Activated CD4-positive, CD25-positive, alpha-beta regulatory T cell treated with anti-CD3 and anti-CD28 coated beads, Interleukin-2, amount 50 U/mL, for 16 hours (primary cell): ENCODE measurements at regions not wholly inside any gene's neighbourhood (a gene's known extent, or its start where the extent isn't known, plus 50 kb on each side); places are given as distances from the start of the nearest gene placed in this dataset.
"Not testable (repeated sequence)": the region's sequence is repeated elsewhere in the genome, so short reads cannot be mapped to it uniquely, and the experiment has no call there.

Experiments used
- DNase-seq: peaks from one replicate; pipeline ENCODE4 v3.0.0-alpha.2; 2020; ENCODE audit warnings: low read depth, low spot score

GRCh38 chr9:78905387-78905786 lies 608.5 kb downstream of the PSAT1 start:
- DNase-seq: no peak

DNA sequence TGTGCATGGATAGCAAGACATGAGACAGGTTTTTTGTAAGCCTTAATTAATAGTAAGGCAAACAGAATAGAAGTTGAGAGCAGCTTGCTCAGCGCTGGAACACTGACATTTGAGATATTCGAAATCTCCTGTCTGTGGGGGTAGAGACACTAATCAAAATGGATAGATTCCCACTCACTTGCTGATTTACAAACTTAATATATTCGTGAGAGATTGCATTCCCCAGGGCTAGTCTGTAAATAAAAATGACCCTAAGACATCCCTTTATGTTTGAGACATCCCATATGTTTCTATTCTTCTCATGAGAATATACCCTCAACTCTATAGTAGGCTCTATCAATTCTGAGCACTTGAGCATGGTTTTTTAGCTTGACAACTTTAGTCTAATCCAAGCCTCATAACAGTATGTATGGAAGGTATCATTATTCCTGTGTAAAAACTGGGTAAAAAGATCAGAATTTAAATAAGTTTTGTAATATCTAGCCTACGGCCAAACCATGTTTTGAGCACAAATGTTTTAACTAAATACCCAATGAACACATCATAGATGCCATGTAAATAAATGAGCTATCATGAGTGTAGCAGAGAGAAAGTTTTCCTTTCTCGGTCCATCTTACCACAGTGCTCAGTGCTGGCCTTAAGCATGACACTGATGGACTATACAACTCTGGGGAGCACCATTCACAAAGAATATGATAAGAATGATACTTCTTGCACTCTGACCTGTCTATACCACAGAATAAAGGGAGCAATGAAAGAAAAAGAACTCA lies 609.2 kb downstream of the PSAT1 start:
- DNase-seq: no peak

- no peak for DNase-seq
Observed at GRCh38 chr9:78909566-78909965, 612.6 kb downstream of the PSAT1 start.

DNA sequence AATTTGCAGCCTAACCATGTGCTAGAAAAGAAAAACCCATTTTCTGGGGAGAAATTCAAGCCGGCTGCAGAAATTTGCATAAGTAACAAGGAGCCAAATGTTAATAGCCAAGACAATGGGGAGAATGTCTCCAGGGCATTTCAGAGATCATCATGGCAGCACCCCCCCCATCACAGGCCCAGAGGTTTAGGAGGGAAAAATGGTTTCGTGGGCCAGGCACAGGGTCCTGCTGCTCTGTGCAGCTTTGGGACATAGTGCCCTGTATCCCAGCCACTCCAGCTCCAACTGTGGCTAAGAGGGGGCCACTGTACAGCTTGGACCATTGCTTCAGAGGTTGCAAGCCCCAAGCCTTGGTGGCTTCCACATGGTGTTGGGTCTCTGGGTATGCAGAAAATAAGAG lies 620.0 kb downstream of the PSAT1 start:
- not testable (repeated sequence) for DNase-seq

DNA sequence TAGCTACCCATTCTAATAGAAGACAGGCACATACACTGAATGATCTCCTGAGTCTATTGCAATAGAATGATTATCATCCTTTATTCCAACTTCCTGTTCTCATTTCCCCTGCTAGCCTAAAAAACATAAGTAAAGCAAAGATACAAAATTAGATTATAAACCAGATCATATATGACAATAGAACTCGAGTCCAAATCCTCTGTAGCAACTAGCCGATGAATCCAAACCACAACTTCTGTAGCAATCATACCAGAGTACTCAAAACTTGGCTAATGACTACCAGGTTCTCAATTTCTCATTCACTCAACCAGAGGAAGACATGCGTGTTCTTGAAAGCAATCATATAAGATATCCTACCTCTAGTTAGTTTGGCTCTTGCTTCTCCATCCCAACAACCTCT lies 622.1 kb downstream of the PSAT1 start:
- DNase-seq: no peak

DNA sequence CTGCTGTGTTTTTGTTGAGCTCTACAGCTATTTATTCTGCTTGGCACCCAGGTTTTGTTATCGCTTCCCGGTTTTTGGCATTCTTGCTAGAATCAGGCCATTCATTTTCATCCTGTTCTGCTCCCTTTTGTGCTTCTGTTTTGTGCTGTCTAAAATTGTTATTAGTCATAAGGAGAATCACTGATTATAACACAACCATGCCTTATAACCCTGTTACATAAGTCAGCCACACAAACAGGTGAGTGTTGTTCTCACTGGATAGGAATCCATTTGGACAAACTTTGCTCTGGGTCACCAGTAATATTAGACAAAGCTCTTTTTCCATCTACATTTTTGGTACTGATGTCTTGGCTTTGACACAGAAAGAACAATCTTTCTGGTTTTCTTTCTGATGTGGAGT lies 622.8 kb downstream of the PSAT1 start:
- no peak for DNase-seq

GRCh38 chr9:78921341-78921740 lies 624.4 kb downstream of the PSAT1 start:
- DNase-seq: no peak

- DNase-seq: no peak
Observed at GRCh38 chr9:78923966-78924659, 627.2 kb downstream of the PSAT1 start.

- no peak for DNase-seq
Observed at GRCh38 chr9:78927099-78927940, 630.4 kb downstream of the PSAT1 start.

DNA sequence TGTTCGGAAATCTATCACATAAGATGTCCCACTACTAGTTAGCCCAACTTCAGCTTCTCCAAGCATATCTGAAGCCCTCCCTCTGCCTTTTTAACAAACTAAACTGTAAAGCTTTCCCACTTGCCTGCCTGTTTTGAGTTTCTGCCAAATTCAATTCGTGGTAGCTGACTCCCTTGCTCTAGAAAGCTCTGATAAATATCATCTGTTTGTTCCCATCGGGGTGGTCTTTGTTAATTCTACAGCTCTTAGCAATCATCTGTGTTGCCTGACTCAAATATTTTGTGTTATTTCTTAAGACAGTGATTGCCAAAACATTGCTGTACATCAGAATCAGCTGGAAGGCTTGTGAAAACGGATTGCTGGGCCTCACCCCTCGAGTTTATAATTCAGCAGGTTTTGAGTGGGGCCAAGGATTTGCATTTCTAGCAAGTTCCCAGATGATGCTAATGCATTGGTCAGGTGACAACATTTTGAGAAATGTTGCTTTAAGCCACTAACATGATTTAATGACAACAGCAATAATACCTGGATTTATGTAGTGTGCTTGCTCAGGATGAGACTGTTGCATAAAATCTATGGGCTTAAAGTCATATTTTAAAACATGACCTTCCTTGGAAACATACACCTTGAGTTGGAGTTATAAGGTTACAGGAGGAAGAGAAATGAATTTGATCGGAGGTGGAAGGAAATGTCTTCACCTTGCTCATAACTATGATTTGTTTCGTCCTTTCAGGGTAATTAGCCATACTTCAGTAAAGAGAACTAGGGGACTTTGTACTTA lies 631.9 kb downstream of the PSAT1 start:
- no peak for DNase-seq

- DNase-seq: no peak
Observed at GRCh38 chr9:78930281-78930680, 633.4 kb downstream of the PSAT1 start.

DNA sequence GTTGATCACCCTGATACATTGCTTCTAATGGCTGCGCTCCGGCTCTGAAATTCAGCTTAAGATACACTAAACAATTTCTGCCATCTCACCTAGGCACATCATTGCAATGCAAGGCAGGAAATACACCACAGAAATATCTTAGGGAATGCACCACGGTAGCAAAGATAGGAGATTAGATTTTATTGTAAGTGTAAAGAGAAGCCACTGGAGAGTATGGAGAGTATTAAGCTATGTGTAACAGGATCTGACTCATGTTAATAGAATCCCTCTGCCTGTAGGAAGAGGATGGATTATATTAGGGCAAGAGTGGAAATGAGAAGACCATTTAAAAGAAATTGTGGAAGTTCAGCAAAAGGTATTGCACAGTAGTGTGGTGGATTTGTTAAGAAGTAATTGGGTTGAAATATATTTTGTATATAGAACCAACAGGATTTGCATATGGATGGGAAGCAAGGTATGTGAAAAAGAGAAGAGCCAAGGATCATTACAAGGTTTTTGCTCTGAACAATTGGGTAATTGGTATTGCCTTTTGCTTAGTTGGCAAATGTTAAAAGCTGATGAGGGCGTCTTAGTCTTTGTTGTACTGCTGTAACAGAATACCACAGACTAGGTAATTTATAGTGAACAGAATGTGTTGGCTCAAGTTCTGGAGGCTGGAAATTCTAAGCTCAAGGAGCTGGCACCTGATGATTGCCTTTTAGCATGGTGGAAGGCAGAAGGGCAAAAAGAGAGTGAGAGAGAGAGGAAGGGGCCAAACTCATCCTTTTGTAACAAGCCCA lies 636.1 kb downstream of the PSAT1 start:
- no peak for DNase-seq

GRCh38 chr9:78934880-78935279 lies 636.9 kb upstream of the TLE4 start:
- DNase-seq: no peak

DNA sequence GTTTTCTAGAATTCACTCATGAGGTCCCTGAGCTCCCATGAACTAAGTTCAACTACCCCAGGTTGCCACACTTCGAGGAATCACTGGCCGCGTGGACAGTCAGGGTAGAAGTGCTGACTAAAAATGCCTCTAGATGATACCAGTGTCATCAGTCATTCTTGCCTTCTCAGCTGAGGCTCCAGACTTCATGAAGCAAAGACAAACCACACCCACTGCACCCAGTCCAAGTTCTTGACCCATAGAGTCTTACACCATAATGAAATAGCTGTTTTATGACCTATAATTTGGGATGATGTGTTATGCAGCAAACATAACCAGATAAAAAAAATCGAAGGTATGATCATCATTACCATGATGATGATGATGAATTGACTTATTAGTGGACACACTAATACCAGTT lies 632.9 kb upstream of the TLE4 start:
- no peak for DNase-seq

DNA sequence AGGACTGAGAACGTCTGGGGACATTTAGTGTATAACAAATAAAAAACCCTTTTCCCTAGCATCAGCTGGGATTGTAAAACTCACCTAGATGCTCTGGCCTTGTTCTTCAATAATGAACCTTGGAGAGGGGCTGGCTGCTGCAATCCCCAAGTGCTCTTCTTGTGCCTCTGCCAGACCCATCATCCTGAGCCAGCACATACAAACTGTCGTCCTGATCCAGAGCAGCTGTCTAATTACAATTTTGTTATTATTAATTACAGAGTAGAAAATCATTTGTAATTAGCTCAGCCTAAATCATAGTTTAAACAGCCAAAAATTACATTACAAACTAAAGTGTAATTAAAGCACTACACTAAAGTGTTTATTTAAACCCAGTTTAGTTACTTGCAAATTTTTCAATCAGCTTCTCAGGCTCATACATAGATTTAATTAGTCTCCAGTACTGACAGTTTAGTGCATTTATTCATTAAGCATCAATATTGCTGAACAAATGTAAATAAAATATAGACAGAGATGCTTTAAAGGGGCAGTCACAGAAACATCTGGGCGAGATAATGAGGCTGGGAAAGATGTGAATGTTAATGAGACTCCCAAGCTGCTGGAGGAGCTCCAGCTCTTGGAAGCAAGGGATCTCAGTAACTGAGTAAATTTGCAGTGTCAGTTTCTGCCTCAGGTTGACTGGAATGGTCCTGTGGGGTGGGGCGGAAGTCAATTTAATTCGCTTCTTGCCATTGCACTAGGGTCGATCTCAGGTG lies 632.3 kb upstream of the TLE4 start:
- no peak for DNase-seq

DNA sequence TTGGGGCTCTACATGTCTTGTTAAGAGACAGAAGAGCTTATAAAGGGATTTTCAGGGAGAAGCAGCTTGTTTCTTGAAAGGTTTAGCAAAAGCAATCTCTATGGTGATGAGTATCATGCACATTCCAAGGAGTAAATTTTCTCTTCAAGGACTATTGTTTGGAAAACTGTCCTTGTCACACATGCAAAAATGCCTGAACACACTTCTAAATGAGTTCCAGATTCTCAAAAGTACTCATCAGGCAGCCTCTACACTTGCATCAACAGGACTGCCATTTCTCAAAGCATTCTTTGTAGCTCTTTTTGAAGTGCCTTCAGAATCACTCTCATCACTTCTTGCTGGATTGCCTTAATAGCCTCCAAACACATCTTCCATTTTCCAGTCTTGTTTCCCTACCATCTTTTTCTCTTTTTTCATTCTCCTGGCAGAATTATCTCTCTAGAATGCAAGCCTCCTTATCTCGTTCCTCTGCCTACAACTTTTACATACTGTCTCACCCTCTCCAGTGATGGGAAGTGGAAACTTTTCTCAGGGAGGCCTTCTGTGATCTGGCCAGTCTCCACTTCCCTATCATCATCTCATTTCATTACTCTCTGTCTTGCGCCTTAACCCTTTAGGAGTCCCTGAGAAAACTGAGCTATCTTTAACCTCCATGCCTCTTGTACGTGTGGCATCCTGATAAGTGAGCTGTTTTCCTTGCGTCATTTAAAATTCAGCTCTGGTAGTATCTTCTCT lies 631.5 kb upstream of the TLE4 start:
- DNase-seq: no peak

DNA sequence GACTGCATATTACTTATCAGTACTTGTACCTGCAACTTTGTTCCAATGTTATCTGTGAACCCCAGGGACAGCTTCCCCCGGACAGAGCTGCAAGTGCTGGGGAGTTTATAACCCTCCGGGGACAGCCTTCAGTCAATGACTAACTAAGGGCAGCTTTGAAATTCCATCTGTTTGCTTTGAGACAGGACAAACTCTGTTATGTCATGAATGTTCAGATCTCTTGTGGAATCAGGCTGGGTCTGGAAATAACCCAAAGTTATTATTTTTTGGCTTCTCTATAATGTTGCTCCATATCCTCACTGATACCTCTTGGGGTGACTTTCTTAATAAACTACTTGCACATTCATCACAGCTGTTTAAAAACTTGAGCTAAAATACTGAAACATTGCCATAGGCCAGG lies 617.5 kb upstream of the TLE4 start:
- DNase-seq: no peak

DNA sequence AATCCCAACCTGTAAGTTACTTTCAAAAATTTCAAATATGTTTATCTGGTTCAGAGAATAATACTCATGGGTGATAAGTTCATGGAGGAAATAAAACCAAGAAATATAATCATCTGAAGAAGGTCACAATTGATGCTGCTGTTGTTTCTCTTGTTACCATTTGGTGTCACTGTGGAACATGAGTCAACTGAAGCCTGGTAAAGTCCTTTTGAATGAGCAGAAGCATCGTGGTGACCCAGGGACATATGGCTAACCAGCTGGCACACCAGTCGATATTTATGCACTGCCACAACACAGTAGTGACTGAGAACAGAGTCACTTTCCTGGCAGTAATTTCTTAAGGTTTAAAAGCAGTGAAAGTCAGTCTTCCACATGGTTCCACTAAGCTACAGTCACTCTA lies 612.9 kb upstream of the TLE4 start:
- DNase-seq: no peak

DNA sequence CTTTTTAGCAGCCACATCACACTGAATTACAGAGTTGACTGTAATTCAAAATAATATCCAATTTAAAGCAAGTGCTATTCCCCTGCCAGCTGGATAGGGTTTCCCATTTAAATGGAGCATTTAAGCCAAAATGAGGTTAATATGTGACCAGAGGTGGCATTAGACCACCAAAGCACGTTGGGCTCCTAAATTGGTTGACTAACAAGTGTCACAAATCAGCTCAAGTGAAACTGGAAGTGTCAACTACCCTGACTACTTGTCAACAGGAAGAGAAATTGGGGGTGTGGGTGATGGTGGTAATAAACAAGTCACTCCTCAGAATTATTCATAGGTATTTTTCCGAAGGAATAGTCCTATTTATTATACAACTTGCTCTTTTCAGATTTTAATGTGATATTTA lies 609.6 kb upstream of the TLE4 start:
- DNase-seq: no peak
